ENCODE measurements at regions not wholly inside any gene's neighbourhood (a gene's known extent, or its start where the extent isn't known, plus 50 kb on each side); places are given as distances from the start of the nearest gene placed in this dataset.

DNA sequence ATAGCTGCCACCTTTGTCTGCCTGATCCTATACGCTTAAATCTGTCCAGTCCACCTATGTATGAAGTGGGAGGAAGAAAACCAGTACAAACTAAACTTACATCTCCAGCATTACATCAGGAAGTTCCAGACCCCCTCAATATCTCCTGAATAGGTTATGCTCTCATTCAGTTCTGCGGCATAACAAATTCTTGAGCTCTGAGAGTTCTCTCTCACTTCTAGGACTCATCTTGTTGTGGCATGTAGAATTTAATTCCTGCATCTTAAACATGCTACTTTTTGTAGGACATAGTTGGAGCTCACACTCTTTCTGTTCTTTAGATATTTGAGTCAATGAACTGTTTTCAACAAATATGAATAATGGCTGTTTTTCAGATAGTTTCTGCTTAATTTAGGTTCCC lies 662.5 kb downstream of the CDH11 start:
- intact Hi-C loops (cut with DNase I): no loop called here
- no peaks in the 10 kb centered on the region for H3K27me3 ChIP-seq
- no peaks in the 10 kb centered on the region for H3K9me3 ChIP-seq
- no peak overlapping the region for H3K27ac ChIP-seq
- no peak overlapping the region for H3K4me3 ChIP-seq
- H3K4me1 ChIP-seq: no peaks in the 10 kb centered on the region
- H3K36me3 ChIP-seq: no peaks in the 10 kb centered on the region
- DNase-seq (ENCODE audit: extremely low spot score in 2 of 2): no peak
- TF ChIP-seq, protein P1, sequence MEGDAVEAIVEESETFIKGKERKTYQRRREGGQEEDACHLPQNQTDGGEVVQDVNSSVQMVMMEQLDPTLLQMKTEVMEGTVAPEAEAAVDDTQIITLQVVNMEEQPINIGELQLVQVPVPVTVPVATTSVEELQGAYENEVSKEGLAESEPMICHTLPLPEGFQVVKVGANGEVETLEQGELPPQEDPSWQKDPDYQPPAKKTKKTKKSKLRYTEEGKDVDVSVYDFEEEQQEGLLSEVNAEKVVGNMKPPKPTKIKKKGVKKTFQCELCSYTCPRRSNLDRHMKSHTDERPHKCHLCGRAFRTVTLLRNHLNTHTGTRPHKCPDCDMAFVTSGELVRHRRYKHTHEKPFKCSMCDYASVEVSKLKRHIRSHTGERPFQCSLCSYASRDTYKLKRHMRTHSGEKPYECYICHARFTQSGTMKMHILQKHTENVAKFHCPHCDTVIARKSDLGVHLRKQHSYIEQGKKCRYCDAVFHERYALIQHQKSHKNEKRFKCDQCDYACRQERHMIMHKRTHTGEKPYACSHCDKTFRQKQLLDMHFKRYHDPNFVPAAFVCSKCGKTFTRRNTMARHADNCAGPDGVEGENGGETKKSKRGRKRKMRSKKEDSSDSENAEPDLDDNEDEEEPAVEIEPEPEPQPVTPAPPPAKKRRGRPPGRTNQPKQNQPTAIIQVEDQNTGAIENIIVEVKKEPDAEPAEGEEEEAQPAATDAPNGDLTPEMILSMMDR (IDR thresholded peaks at IDR 0.05): no peak
- TF ChIP-seq POLR2AphosphoS5 (IDR thresholded peaks at IDR 0.05; ENCODE audit: insufficient read depth in 1 of 2, low read depth in 1 of 2) (no peak), POLR2A (IDR thresholded peaks at IDR 0.05) (no peak)

DNA sequence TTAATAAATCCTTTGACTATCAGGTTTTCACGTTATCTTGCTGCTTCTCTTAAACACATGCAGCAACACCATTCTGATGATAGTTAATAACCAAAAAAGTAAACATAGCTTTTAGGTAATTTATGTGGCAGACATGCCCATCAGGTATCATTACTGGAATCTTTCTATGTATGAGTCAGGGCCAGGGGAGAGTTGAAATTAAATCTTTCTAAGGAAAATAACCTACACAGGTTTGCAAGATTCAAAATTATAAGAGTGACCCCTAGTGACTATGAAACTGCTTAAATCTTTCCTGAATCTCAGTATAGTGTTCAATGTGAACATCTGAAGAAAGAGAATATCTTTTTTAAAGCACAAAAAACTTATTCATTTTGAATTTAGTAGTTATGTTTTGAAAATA lies 666.6 kb downstream of the CDH11 start:
- TF ChIP-seq, protein P1 (IDR thresholded peaks at IDR 0.05): no peak
- TF ChIP-seq POLR2A (IDR thresholded peaks at IDR 0.05) (no peak), POLR2AphosphoS5 (IDR thresholded peaks at IDR 0.05; ENCODE audit: insufficient read depth in 1 of 2, low read depth in 1 of 2) (no peak)
- Histone ChIP-seq H3K9me3 (no peaks in the 10 kb centered on the region), H3K27ac (no peak overlapping the region), H3K36me3 (no peaks in the 10 kb centered on the region), H3K4me1 (no peaks in the 10 kb centered on the region), H3K27me3 (no peaks in the 10 kb centered on the region), H3K4me3 (no peak overlapping the region)
- intact Hi-C loops (cut with DNase I): no loop called here
- DNase-seq (ENCODE audit: extremely low spot score in 2 of 2): no peak

DNA sequence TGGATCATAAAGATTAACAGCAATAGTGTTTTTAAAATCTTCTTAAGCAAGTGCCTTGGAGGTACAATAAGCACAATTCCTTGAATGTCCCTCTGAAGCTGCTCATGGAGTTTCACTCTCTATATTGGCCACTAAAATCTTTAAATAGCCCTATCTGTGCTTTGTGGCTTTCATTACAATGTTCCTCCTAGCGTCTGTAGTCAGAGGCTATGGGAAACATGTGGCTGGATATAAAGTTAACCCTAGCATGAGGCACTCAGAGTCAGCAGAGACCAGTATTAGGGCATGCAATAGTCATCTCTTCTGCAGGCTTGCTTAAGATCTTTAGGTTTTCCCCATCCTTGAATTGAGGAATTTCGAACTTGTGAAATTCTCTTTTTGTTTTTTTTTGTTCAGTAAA lies 668.2 kb downstream of the CDH11 start:
- DNase-seq (ENCODE audit: extremely low spot score in 2 of 2): no peak
- Histone ChIP-seq H3K9me3 (no peaks in the 10 kb centered on the region), H3K4me3 (no peak overlapping the region), H3K36me3 (no peaks in the 10 kb centered on the region), H3K4me1 (no peaks in the 10 kb centered on the region), H3K27ac (no peak overlapping the region), H3K27me3 (no peaks in the 10 kb centered on the region)
- TF ChIP-seq, protein P1 (IDR thresholded peaks at IDR 0.05): no peak
- TF ChIP-seq POLR2A (IDR thresholded peaks at IDR 0.05) (no peak), POLR2AphosphoS5 (IDR thresholded peaks at IDR 0.05; ENCODE audit: insufficient read depth in 1 of 2, low read depth in 1 of 2) (no peak)
- intact Hi-C loops (cut with DNase I): no loop called here

DNA sequence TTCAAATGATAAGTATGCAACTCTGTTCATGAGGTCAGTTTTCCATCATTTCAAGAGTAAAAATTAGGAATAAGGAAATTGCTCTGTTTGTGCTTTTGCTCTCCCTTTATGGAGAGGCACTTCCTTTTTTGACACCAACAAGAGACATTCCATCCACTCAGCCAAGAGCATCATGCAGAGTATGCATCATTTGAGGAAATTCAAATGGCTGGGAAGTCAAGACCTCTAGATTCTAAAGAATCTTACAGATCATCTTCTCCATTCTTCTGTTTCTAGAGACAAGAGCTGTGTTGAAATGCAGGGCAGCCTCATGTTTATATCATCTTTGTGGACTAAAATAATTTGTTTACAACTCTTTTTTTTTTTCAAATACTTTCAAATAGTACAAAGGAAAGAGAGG lies 669.4 kb downstream of the CDH11 start:
- H3K36me3 ChIP-seq: no peaks in the 10 kb centered on the region
- no peaks in the 10 kb centered on the region for H3K9me3 ChIP-seq
- no peak for DNase-seq (ENCODE audit: extremely low spot score in 2 of 2)
- no peaks in the 10 kb centered on the region for H3K27me3 ChIP-seq
- no peak for TF ChIP-seq POLR2AphosphoS5 (IDR thresholded peaks at IDR 0.05; ENCODE audit: insufficient read depth in 1 of 2, low read depth in 1 of 2)
- TF ChIP-seq, protein P1 (IDR thresholded peaks at IDR 0.05): no peak
- TF ChIP-seq POLR2A (IDR thresholded peaks at IDR 0.05): no peak
- H3K4me3 ChIP-seq: no peak overlapping the region
- intact Hi-C loops (cut with DNase I): no loop called here
- H3K27ac ChIP-seq: no peak overlapping the region
- no peaks in the 10 kb centered on the region for H3K4me1 ChIP-seq

DNA sequence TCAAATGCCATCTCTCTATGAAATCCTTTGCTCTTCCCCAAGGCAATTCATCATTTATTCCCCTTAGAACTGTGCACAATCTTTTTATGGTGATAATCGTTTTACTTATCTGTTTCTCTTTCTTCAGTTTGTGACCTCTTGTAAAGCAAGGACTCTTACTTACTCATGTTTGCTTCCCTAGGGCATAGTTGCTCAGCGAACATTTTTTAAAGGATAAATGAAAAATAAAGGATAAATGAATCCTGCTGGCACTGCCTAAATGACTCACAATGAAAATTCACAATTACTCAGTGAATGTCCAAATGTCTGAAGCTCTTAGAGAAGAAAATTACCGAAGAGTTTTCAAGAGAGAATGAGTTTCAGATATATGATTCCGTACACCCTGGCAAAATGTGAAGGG lies 671.7 kb downstream of the CDH11 start:
- intact Hi-C loops (cut with DNase I): no loop called here
- Histone ChIP-seq H3K4me3 (no peak overlapping the region), H3K9me3 (no peaks in the 10 kb centered on the region), H3K27ac (no peak overlapping the region), H3K36me3 (no peaks in the 10 kb centered on the region), H3K4me1 (no peaks in the 10 kb centered on the region), H3K27me3 (no peaks in the 10 kb centered on the region)
- TF ChIP-seq POLR2AphosphoS5 (IDR thresholded peaks at IDR 0.05; ENCODE audit: insufficient read depth in 1 of 2, low read depth in 1 of 2) (no peak), POLR2A (IDR thresholded peaks at IDR 0.05) (no peak)
- TF ChIP-seq, protein P1 (IDR thresholded peaks at IDR 0.05): no peak
- DNase-seq (ENCODE audit: extremely low spot score in 2 of 2): no peak

All from vagina (tissue), 2 donors.